Dermis blood vessel endothelial cell (primary cell): ENCODE measurements at regions not wholly inside any gene's neighbourhood (a gene's known extent, or its start where the extent isn't known, plus 50 kb on each side); places are given as distances from the start of the nearest gene placed in this dataset.
A peak's percentile ranks its signal among the peaks of the same experiment; 100 is the strongest.
"Not testable (repeated sequence)": the region's sequence is repeated elsewhere in the genome, so short reads cannot be mapped to it uniquely, and the experiment has no call there.

Source experiments
- DNase-seq: peaks from one replicate; pipeline ENCODE4 v3.0.0; 2010

GRCh38 chr16:47851146-47851545 is 304.6 kb downstream of the ABCC12 start:
- no peak for DNase-seq

GRCh38 chr16:47849736-47850135 is 306.1 kb downstream of the ABCC12 start:
- no peak for DNase-seq

- no peak for DNase-seq
Observed at GRCh38 chr16:47848421-47849109, 307.2 kb downstream of the ABCC12 start.

GRCh38 chr16:47847220-47847970 is 308.4 kb downstream of the ABCC12 start:
- DNase-seq, result no peak

GRCh38 chr16:47834485-47835024 is 321.2 kb downstream of the ABCC12 start:
- DNase-seq, result no peak

GRCh38 chr16:47833771-47834170 is 322.0 kb downstream of the ABCC12 start:
- no peak for DNase-seq

- DNase-seq, result no peak
Observed at GRCh38 chr16:47829850-47830600, 325.8 kb downstream of the ABCC12 start.

GRCh38 chr16:47826070-47826469 is 329.7 kb downstream of the ABCC12 start:
- no peak for DNase-seq

GRCh38 chr16:47817048-47817447 is 338.7 kb downstream of the ABCC12 start:
- DNase-seq, result no peak

- DNase-seq, result no peak
Observed at GRCh38 chr16:47816511-47816910, 339.3 kb downstream of the ABCC12 start.

GRCh38 chr16:47815655-47816054 is 340.1 kb downstream of the ABCC12 start:
- no peak for DNase-seq

GRCh38 chr16:47811758-47812157 is 344.0 kb downstream of the ABCC12 start:
- not testable (repeated sequence) for DNase-seq

- no peak for DNase-seq
Observed at GRCh38 chr16:47806309-47806847, 345.2 kb downstream of the PHKB start.

GRCh38 chr16:47787696-47788095 is 326.6 kb downstream of the PHKB start:
- DNase-seq, result peak; percentile 29

- DNase-seq, result no peak
Observed at GRCh38 chr16:47781673-47782072, 320.5 kb downstream of the PHKB start.

GRCh38 chr16:47780213-47780875 is 319.2 kb downstream of the PHKB start:
- DNase-seq, result no peak

GRCh38 chr16:47779201-47780016 is 318.3 kb downstream of the PHKB start:
- peak; percentile 53 for DNase-seq

GRCh38 chr16:47778106-47778801 is 317.1 kb downstream of the PHKB start:
- DNase-seq, result no peak

- no peak for DNase-seq
Observed at GRCh38 chr16:47777220-47777619, 316.1 kb downstream of the PHKB start.

- no peak for DNase-seq
Observed at GRCh38 chr16:47774661-47775060, 313.5 kb downstream of the PHKB start.

GRCh38 chr16:47753659-47754058 is 292.5 kb downstream of the PHKB start:
- DNase-seq, result no peak
